ENCODE measurements at regions not wholly inside any gene's neighbourhood (a gene's known extent, or its start where the extent isn't known, plus 50 kb on each side); places are given as distances from the start of the nearest gene placed in this dataset.

GRCh38 chr11:92391364-92391763 is 166.7 kb downstream of the FAT3 start:
- no peak for DNase-seq (ENCODE audit: low read depth, low spot score)
- H3K36me3 ChIP-seq (ENCODE audit: control insufficient read depth, insufficient read depth, low read length): no peaks in the 10 kb centered on the region
- in situ Hi-C loops (cut with HindIII; ENCODE audit: low pct_unique_long_range_greater_than_20kb, low sequenced_read_pairs): no loop called here
- BruUV-seq (replicated peaks): no TSS peak
- no peak overlapping the region for H3K4me3 ChIP-seq (ENCODE audit: low read depth in 2 of 2, low read length in 2 of 2)
- ChIA-PET POLR2A (no interaction called here), CTCF (no interaction called here)
- no peak for TF ChIP-seq SIN3A (IDR thresholded peaks at IDR 0.05; ENCODE audit: borderline replicate concordance, insufficient read depth, low read depth, low read length)
- TF ChIP-seq CTCF (IDR thresholded peaks at IDR 0.05): no peak
- no peak overlapping the region for H3K27ac ChIP-seq (ENCODE audit: low read length)
- H3K27me3 ChIP-seq (ENCODE audit: control insufficient read depth, insufficient read depth, low read length): no peaks in the 10 kb centered on the region; the same call in 1 of the 2 replicates
- no peaks in the 10 kb centered on the region for H3K4me1 ChIP-seq (ENCODE audit: control insufficient read depth, insufficient read depth, low read length)
- H3K9me3 ChIP-seq (ENCODE audit: control insufficient read depth, insufficient read depth, low read depth, low read length): no peaks in the 10 kb centered on the region
- intact Hi-C loops (cut with micrococcal nuclease; ENCODE audit: unreplicated experiment): no loop called here
- no peak for ATAC-seq

GRCh38 chr11:92391808-92392207 is 167.2 kb downstream of the FAT3 start:
- H3K27ac ChIP-seq (ENCODE audit: low read length): no peak overlapping the region
- POLR2A ChIA-PET: no interaction called here
- no peaks in the 10 kb centered on the region for H3K9me3 ChIP-seq (ENCODE audit: control insufficient read depth, insufficient read depth, low read depth, low read length)
- no peaks in the 10 kb centered on the region for H3K36me3 ChIP-seq (ENCODE audit: control insufficient read depth, insufficient read depth, low read length)
- CTCF ChIA-PET: no interaction called here
- no peak overlapping the region for H3K4me3 ChIP-seq (ENCODE audit: low read depth in 2 of 2, low read length in 2 of 2)
- TF ChIP-seq POLR2AphosphoS5 (IDR thresholded peaks at IDR 0.05; ENCODE audit: low read depth, low read length): no peak
- no peak for TF ChIP-seq SIN3A (IDR thresholded peaks at IDR 0.05; ENCODE audit: borderline replicate concordance, insufficient read depth, low read depth, low read length)
- TF ChIP-seq CTCF (IDR thresholded peaks at IDR 0.05): no peak
- no peak for TF ChIP-seq TCF7L2 (IDR thresholded peaks at IDR 0.05; ENCODE audit: low read depth, low read length)
- no peak for TF ChIP-seq REST (IDR thresholded peaks at IDR 0.05; ENCODE audit: insufficient read depth in 1 of 2, low read depth in 2 of 2, low read length in 1 of 2)
- no TSS peak for BruUV-seq (replicated peaks)
- ATAC-seq (no peak), DNase-seq (ENCODE audit: low read depth, low spot score) (no peak)
- intact Hi-C loops (cut with micrococcal nuclease; ENCODE audit: unreplicated experiment) (no loop called here), in situ Hi-C loops (cut with HindIII; ENCODE audit: low pct_unique_long_range_greater_than_20kb, low sequenced_read_pairs) (no loop called here)
- no peaks in the 10 kb centered on the region for H3K4me1 ChIP-seq (ENCODE audit: control insufficient read depth, insufficient read depth, low read length)
- no peaks in the 10 kb centered on the region; the same call in 1 of the 2 replicates for H3K27me3 ChIP-seq (ENCODE audit: control insufficient read depth, insufficient read depth, low read length)

- intact Hi-C loops (cut with micrococcal nuclease; ENCODE audit: unreplicated experiment) (no loop called here), in situ Hi-C loops (cut with HindIII; ENCODE audit: low pct_unique_long_range_greater_than_20kb, low sequenced_read_pairs) (no loop called here)
- ChIA-PET POLR2A (no interaction called here), CTCF (no interaction called here)
- ATAC-seq (no peak), DNase-seq (ENCODE audit: low read depth, low spot score) (no peak)
- Histone ChIP-seq H3K4me3 (ENCODE audit: low read depth in 2 of 2, low read length in 2 of 2) (no peak overlapping the region), H3K4me1 (ENCODE audit: control insufficient read depth, insufficient read depth, low read length) (no peaks in the 10 kb centered on the region), H3K36me3 (ENCODE audit: control insufficient read depth, insufficient read depth, low read length) (no peaks in the 10 kb centered on the region), H3K27me3 (ENCODE audit: control insufficient read depth, insufficient read depth, low read length) (no peaks in the 10 kb centered on the region; the same call in 1 of the 2 replicates), H3K27ac (ENCODE audit: low read length) (no peak overlapping the region), H3K9me3 (ENCODE audit: control insufficient read depth, insufficient read depth, low read depth, low read length) (no peaks in the 10 kb centered on the region)
- TF ChIP-seq TCF7L2 (IDR thresholded peaks at IDR 0.05; ENCODE audit: low read depth, low read length): no peak
- no peak for TF ChIP-seq POLR2AphosphoS5 (IDR thresholded peaks at IDR 0.05; ENCODE audit: low read depth, low read length)
- TF ChIP-seq SIN3A (IDR thresholded peaks at IDR 0.05; ENCODE audit: borderline replicate concordance, insufficient read depth, low read depth, low read length): no peak
- TF ChIP-seq REST (IDR thresholded peaks at IDR 0.05; ENCODE audit: insufficient read depth in 1 of 2, low read depth in 2 of 2, low read length in 1 of 2): no peak
- TF ChIP-seq CTCF (IDR thresholded peaks at IDR 0.05): no peak
- BruUV-seq (replicated peaks): no TSS peak
Observed at GRCh38 chr11:92393218-92393617, 168.6 kb downstream of the FAT3 start.

Data from Panc1 (cell line).